Calu3 (cell line): ENCODE measurements at regions not wholly inside any gene's neighbourhood (a gene's known extent, or its start where the extent isn't known, plus 50 kb on each side); places are given as distances from the start of the nearest gene placed in this dataset.

ENCODE experiments used
- BruUV-seq: library from RNA; stranded (reverse); fragments of 400-500 nt; replicated peaks from 2 replicates; lab custom pipeline; 2021; lab: Mats Ljungman, UMichigan
- CTCF ChIA-PET: fragments of 300-600 bp; sonication (Branson Sonifier 250); formaldehyde crosslinking; loops from one replicate; lab custom pipeline; 2022; ENCODE audit warnings: antibody characterized with exemption; lab: Charles Lee
- DNase-seq: peaks from one replicate; pipeline ENCODE4 v3.0.0; 2022
- H3K27ac Mint-ChIP-seq: one replicate; pipeline ENCODE4 v1.8.0; 2022; ENCODE audit warnings: mixed read lengths; ENCODE audit not compliant: unreplicated experiment
- H3K27me3 Mint-ChIP-seq: one replicate; pipeline ENCODE4 v1.8.0; 2022; ENCODE audit warnings: mixed read lengths; ENCODE audit not compliant: unreplicated experiment
- H3K36me3 Mint-ChIP-seq: one replicate; pipeline ENCODE4 v1.8.0; 2022; ENCODE audit warnings: mild to moderate bottlenecking, moderate library complexity, mixed read lengths; ENCODE audit not compliant: insufficient read depth, unreplicated experiment
- H3K4me1 Mint-ChIP-seq: one replicate; pipeline ENCODE4 v1.8.0; 2022; ENCODE audit warnings: mild to moderate bottlenecking, low read depth, mixed read lengths; ENCODE audit not compliant: unreplicated experiment
- H3K4me3 Mint-ChIP-seq: one replicate; pipeline ENCODE4 v1.8.0; 2022; ENCODE audit warnings: mild to moderate bottlenecking, low read depth, moderate library complexity, mixed read lengths; ENCODE audit not compliant: unreplicated experiment
- H3K9me3 Mint-ChIP-seq: one replicate; pipeline ENCODE4 v1.8.0; 2022; ENCODE audit warnings: low read depth, mixed read lengths; ENCODE audit not compliant: unreplicated experiment
- CTCF ChIP-seq: fragments of 200-600 bp; IDR thresholded peaks from one replicate; pipeline ENCODE4 v1.8.0; 2022; ENCODE audit warnings: antibody characterized with exemption; ENCODE audit not compliant: unreplicated experiment
- intact Hi-C: fragments of 100-400 bp; cut with micrococcal nuclease; formaldehyde crosslinking; loops from one replicate; pipeline ENCODE4 v1.10.0; 2022; ENCODE audit not compliant: unreplicated experiment

GRCh38 chr14:76613616-76614015, 147.7 kb upstream of the VASH1 start:
- no TSS peak for BruUV-seq
- peaks cover 78% of the 10 kb centered on the region for H3K27me3 Mint-ChIP-seq
- DNase-seq, result no peak
- no peaks in the 10 kb centered on the region for H3K4me1 Mint-ChIP-seq
- H3K27ac Mint-ChIP-seq, result no peak overlapping the region
- H3K9me3 Mint-ChIP-seq, result peaks cover 3% of the 10 kb centered on the region
- intact Hi-C loops, result no loop called here
- H3K36me3 Mint-ChIP-seq, result no peaks in the 10 kb centered on the region
- no peak for TF ChIP-seq CTCF
- CTCF ChIA-PET, result interaction anchor here (0.6 kb wide), 2 partner anchors 171 to 381 kb away, joined by 3 read pairs; no protein-coding TSS in a partner anchor
- no peak overlapping the region for H3K4me3 Mint-ChIP-seq

- CTCF ChIA-PET, result no interaction called here
- no peak for DNase-seq
- peaks cover 92% of the 10 kb centered on the region for H3K27me3 Mint-ChIP-seq
- peaks cover 3% of the 10 kb centered on the region for H3K9me3 Mint-ChIP-seq
- TF ChIP-seq CTCF, result no peak
- BruUV-seq, result no TSS peak
- no peaks in the 10 kb centered on the region for H3K4me1 Mint-ChIP-seq
- intact Hi-C loops, result no loop called here
- H3K4me3 Mint-ChIP-seq, result no peak overlapping the region
- H3K27ac Mint-ChIP-seq, result no peak overlapping the region
- H3K36me3 Mint-ChIP-seq, result no peaks in the 10 kb centered on the region
Measured at GRCh38 chr14:76615331-76615730, 145.9 kb upstream of the VASH1 start.

GRCh38 chr14:76617440-76617839, 143.8 kb upstream of the VASH1 start:
- intact Hi-C loops, result no loop called here
- H3K36me3 Mint-ChIP-seq, result no peaks in the 10 kb centered on the region
- CTCF ChIA-PET, result no interaction called here
- DNase-seq, result no peak
- H3K4me3 Mint-ChIP-seq, result no peak overlapping the region
- peaks cover 3% of the 10 kb centered on the region for H3K9me3 Mint-ChIP-seq
- H3K4me1 Mint-ChIP-seq, result no peaks in the 10 kb centered on the region
- no TSS peak for BruUV-seq
- no peak overlapping the region for H3K27ac Mint-ChIP-seq
- peaks cover 92% of the 10 kb centered on the region for H3K27me3 Mint-ChIP-seq
- TF ChIP-seq CTCF, result no peak

- no peak for TF ChIP-seq CTCF
- CTCF ChIA-PET, result interaction anchor here (0.9 kb wide), 1 partner anchor 149 kb away, joined by 4 read pairs; no protein-coding TSS in a partner anchor
- no peaks in the 10 kb centered on the region for H3K4me1 Mint-ChIP-seq
- peaks cover 75% of the 10 kb centered on the region for H3K27me3 Mint-ChIP-seq
- no peak for DNase-seq
- H3K27ac Mint-ChIP-seq, result no peak overlapping the region
- H3K4me3 Mint-ChIP-seq, result no peak overlapping the region
- intact Hi-C loops, result no loop called here
- no peaks in the 10 kb centered on the region for H3K36me3 Mint-ChIP-seq
- H3K9me3 Mint-ChIP-seq, result no peaks in the 10 kb centered on the region
- no TSS peak for BruUV-seq
Measured at GRCh38 chr14:76636602-76637001, 124.7 kb upstream of the VASH1 start.
